H9 (cell line): ENCODE measurements at regions not wholly inside any gene's neighbourhood (a gene's known extent, or its start where the extent isn't known, plus 50 kb on each side); places are given as distances from the start of the nearest gene placed in this dataset.

Experiments
- DNase-seq: peaks from one replicate; pipeline ENCODE4 v3.0.0-alpha.2; 2017
- H2AFZ ChIP-seq: one replicate; pipeline ENCODE4 v1.6.1; 2013; ENCODE audit warnings: mild to moderate bottlenecking, low read length, control low read depth, moderate library complexity
- H2AK5ac ChIP-seq: 2 replicates; pipeline ENCODE4 v1.6.1; 2013; ENCODE audit warnings: low read length, control low read depth, mixed read lengths; ENCODE audit not compliant: insufficient read length
- H2BK120ac ChIP-seq: one replicate; pipeline ENCODE4 v1.6.1; 2013; ENCODE audit warnings: low read depth, mild to moderate bottlenecking, low read length, control low read depth, inconsistent platforms; ENCODE audit not compliant: poor library complexity, severe bottlenecking
- H2BK12ac ChIP-seq: 2 replicates; pipeline ENCODE4 v1.6.1; 2013; ENCODE audit warnings: low read length, control low read depth, mixed read lengths, low read depth; ENCODE audit not compliant: insufficient read length
- H2BK15ac ChIP-seq: 2 replicates; pipeline ENCODE4 v1.6.1; 2013; ENCODE audit warnings: low read depth, low read length, control low read depth
- H2BK20ac ChIP-seq: one replicate; pipeline ENCODE4 v1.6.1; 2013; ENCODE audit warnings: low read depth, mild to moderate bottlenecking, low read length, control low read depth, inconsistent platforms; ENCODE audit not compliant: poor library complexity, severe bottlenecking
- H2BK5ac ChIP-seq: 2 replicates; pipeline ENCODE4 v1.6.1; 2013; ENCODE audit warnings: low read length, control low read depth, mixed read lengths; ENCODE audit not compliant: insufficient read length
- H3K14ac ChIP-seq: 2 replicates; pipeline ENCODE4 v1.6.1; 2013; ENCODE audit warnings: low read length, control low read depth; ENCODE audit not compliant: insufficient read depth
- H3K18ac ChIP-seq: 2 replicates; pipeline ENCODE4 v1.6.1; 2013; ENCODE audit warnings: low read depth, mild to moderate bottlenecking, mixed read lengths, low read length, control low read depth; ENCODE audit not compliant: insufficient read length
- H3K23ac ChIP-seq: 2 replicates; pipeline ENCODE4 v1.6.1; 2013; ENCODE audit warnings: low read length, control low read depth, mixed read lengths, low read depth; ENCODE audit not compliant: insufficient read length
- H3K23me2 ChIP-seq: 2 replicates; pipeline ENCODE4 v1.6.1; 2013; ENCODE audit warnings: low read depth, mild to moderate bottlenecking, mixed read lengths, low read length, control low read depth; ENCODE audit not compliant: insufficient read length, poor library complexity, severe bottlenecking
- H3K27ac ChIP-seq: 2 replicates; pipeline ENCODE4 v1.5.1; 2013; ENCODE audit warnings: low read length, control low read depth, mixed read lengths, low read depth; ENCODE audit not compliant: insufficient read length
- H3K27me3 ChIP-seq: 2 replicates; pipeline ENCODE4 v1.6.1; 2013; ENCODE audit warnings: low read length, control low read depth, inconsistent platforms; ENCODE audit not compliant: insufficient read depth
- H3K4ac ChIP-seq: 2 replicates; pipeline ENCODE4 v1.6.1; 2013; ENCODE audit warnings: low read depth, mild to moderate bottlenecking, control low read depth, inconsistent platforms, low read length, moderate library complexity
- H3K4me1 ChIP-seq: 2 replicates; pipeline ENCODE4 v1.6.1; 2013; ENCODE audit warnings: low read length, control low read depth, inconsistent platforms; ENCODE audit not compliant: insufficient read depth
- H3K4me2 ChIP-seq: 2 replicates; pipeline ENCODE4 v1.6.1; 2013; ENCODE audit warnings: low read length, control low read depth, mixed read lengths; ENCODE audit not compliant: insufficient read length, insufficient read depth
- H3K56ac ChIP-seq: 2 replicates; pipeline ENCODE4 v1.6.1; 2013; ENCODE audit warnings: low read depth, mild to moderate bottlenecking, mixed read lengths, low read length, control low read depth; ENCODE audit not compliant: insufficient read length
- H3K79me1 ChIP-seq: 2 replicates; pipeline ENCODE4 v1.6.1; 2013; ENCODE audit warnings: low read depth, mild to moderate bottlenecking, moderate library complexity, low read length, control low read depth, inconsistent platforms; ENCODE audit not compliant: insufficient read depth, poor library complexity, severe bottlenecking
- H3K79me2 ChIP-seq: 2 replicates; pipeline ENCODE4 v1.6.1; 2013; ENCODE audit warnings: low read length, control low read depth, inconsistent platforms; ENCODE audit not compliant: insufficient read depth
- H3K9ac ChIP-seq: 2 replicates; pipeline ENCODE4 v1.6.1; 2013; ENCODE audit warnings: low read length, control low read depth, mixed read lengths; ENCODE audit not compliant: insufficient read length; ENCODE audit errors: extremely low read depth
- H3K9me3 ChIP-seq: one replicate; pipeline ENCODE4 v1.6.1; 2013; ENCODE audit warnings: low read depth, low read length, inconsistent platforms; ENCODE audit not compliant: control insufficient read depth
- H3T11ph ChIP-seq: one replicate; pipeline ENCODE4 v1.6.1; 2013; ENCODE audit warnings: mild to moderate bottlenecking, low read length, control low read depth, inconsistent platforms
- H4K20me1 ChIP-seq: one replicate; pipeline ENCODE4 v1.6.1; 2013; ENCODE audit not compliant: control insufficient read depth, insufficient read length, insufficient read depth
- H4K5ac ChIP-seq: 2 replicates; pipeline ENCODE4 v1.6.1; 2013; ENCODE audit warnings: low read depth, mild to moderate bottlenecking, mixed read lengths, low read length, control low read depth; ENCODE audit not compliant: insufficient read length
- H4K8ac ChIP-seq: replicated peaks from 2 replicates; pipeline ENCODE4 v1.6.1; 2013; ENCODE audit warnings: low read length, control low read depth, mixed read lengths, low read depth; ENCODE audit not compliant: insufficient read length
- H4K91ac ChIP-seq: 2 replicates; pipeline ENCODE4 v1.6.1; 2013; ENCODE audit warnings: low read depth, mild to moderate bottlenecking, moderate library complexity, mixed read lengths, low read length, control low read depth; ENCODE audit not compliant: insufficient read length
- H3K27ac Mint-ChIP-seq, 3 experiments: 2 replicates in 2 of 3; 3 replicates in 1 of 3; pipeline ENCODE4 v1.8.0; 2020 to 2021; ENCODE audit warnings: mixed read lengths in 3 of 3, mild to moderate bottlenecking in 1 of 3, moderate library complexity in 1 of 3
- H3K27me3 Mint-ChIP-seq: 2 replicates; pipeline ENCODE4 v1.8.0; 2021; ENCODE audit warnings: low read depth, mild to moderate bottlenecking, moderate library complexity, mixed read lengths
- H3K36me3 Mint-ChIP-seq, 3 experiments: 2 replicates in 2 of 3; 3 replicates in 1 of 3; pipeline ENCODE4 v1.8.0; 2020 to 2021; ENCODE audit warnings: low read depth in 3 of 3, mixed read lengths in 3 of 3; ENCODE audit not compliant: insufficient read depth in 1 of 3
- H3K4me1 Mint-ChIP-seq, 2 experiments: 2 replicates each; pipeline ENCODE4 v1.8.0; 2020; ENCODE audit warnings: mixed read lengths in 2 of 2
- H3K4me3 Mint-ChIP-seq, 2 experiments: 2 replicates in 1 of 2; 3 replicates in 1 of 2; pipeline ENCODE4 v1.8.0; 2020 to 2021; ENCODE audit warnings: mild to moderate bottlenecking in 2 of 2, mixed read lengths in 2 of 2, moderate library complexity in 1 of 2
- H3K9me3 Mint-ChIP-seq, 2 experiments: 2 replicates in 1 of 2; 3 replicates in 1 of 2; pipeline ENCODE4 v1.8.0; 2020; ENCODE audit warnings: mild to moderate bottlenecking in 2 of 2, mixed read lengths in 2 of 2, moderate library complexity in 1 of 2
- WGBS: extraction: QIAGEN DNeasy Blood & Tissue Kit; methylation state at CpG from one replicate; pipeline ENCODE4 v1.1.7; 2013; ENCODE audit warnings: missing lambda C conversion rate, low lambda C conversion rate, mixed read lengths; ENCODE audit not compliant: insufficient read length; ENCODE audit errors: extremely low coverage; 5-methylcytosine and 5-hydroxymethylcytosine counted together
- TF ChIP-seq, protein P1 (sequence below): fragments of 200-600 bp; sonication (generic); conservative IDR thresholded peaks from 3 replicates; pipeline ENCODE4 v1.8.0; 2021; ENCODE audit warnings: antibody characterized with exemption, mild to moderate bottlenecking

GRCh38 chr21:38735626-38736206 is 70.0 kb upstream of the ETS2 start:
- Mint-ChIP-seq H3K4me1 (peaks cover 12 to 18% of the 10 kb centered on the region in 2 experiments), H3K4me3 (no peak overlapping the region; a peak in 1 of 5 replicates), H3K27me3 (peaks cover 2% of the 10 kb centered on the region; the same call in 1 of the 2 replicates), H3K27ac (peak overlapping the region in 1 of 3 experiments; percentile 21; a peak in 1 of 7 replicates), H3K9me3 (no peaks in the 10 kb centered on the region), H3K36me3 (no peaks in the 10 kb centered on the region)
- H2BK20ac ChIP-seq = no peak overlapping the region
- no peak overlapping the region for H4K91ac ChIP-seq
- no peak overlapping the region for H3K14ac ChIP-seq
- no peaks in the 10 kb centered on the region for H3K27me3 ChIP-seq
- H3K56ac ChIP-seq = no peak overlapping the region
- H3K4me1 ChIP-seq = no peaks in the 10 kb centered on the region
- H3K9ac ChIP-seq = no peak overlapping the region
- H2BK5ac ChIP-seq = no peak overlapping the region
- H3K79me1 ChIP-seq = no peaks in the 10 kb centered on the region
- H3K4me2 ChIP-seq = no peak overlapping the region
- no peaks in the 10 kb centered on the region for H3K9me3 ChIP-seq
- no peak overlapping the region for H2BK12ac ChIP-seq
- H3T11ph ChIP-seq = no peak overlapping the region
- no peak overlapping the region for H4K8ac ChIP-seq
- TF ChIP-seq, protein P1, sequence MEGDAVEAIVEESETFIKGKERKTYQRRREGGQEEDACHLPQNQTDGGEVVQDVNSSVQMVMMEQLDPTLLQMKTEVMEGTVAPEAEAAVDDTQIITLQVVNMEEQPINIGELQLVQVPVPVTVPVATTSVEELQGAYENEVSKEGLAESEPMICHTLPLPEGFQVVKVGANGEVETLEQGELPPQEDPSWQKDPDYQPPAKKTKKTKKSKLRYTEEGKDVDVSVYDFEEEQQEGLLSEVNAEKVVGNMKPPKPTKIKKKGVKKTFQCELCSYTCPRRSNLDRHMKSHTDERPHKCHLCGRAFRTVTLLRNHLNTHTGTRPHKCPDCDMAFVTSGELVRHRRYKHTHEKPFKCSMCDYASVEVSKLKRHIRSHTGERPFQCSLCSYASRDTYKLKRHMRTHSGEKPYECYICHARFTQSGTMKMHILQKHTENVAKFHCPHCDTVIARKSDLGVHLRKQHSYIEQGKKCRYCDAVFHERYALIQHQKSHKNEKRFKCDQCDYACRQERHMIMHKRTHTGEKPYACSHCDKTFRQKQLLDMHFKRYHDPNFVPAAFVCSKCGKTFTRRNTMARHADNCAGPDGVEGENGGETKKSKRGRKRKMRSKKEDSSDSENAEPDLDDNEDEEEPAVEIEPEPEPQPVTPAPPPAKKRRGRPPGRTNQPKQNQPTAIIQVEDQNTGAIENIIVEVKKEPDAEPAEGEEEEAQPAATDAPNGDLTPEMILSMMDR = no peak
- no peaks in the 10 kb centered on the region for H3K23me2 ChIP-seq
- H2BK15ac ChIP-seq = no peak overlapping the region
- H3K79me2 ChIP-seq = no peaks in the 10 kb centered on the region
- no peak overlapping the region for H3K18ac ChIP-seq
- no peak overlapping the region for H2BK120ac ChIP-seq
- no peaks in the 10 kb centered on the region for H4K20me1 ChIP-seq
- no peak overlapping the region for H3K23ac ChIP-seq
- no peak overlapping the region for H2AK5ac ChIP-seq
- no peak overlapping the region for H3K27ac ChIP-seq
- H3K4ac ChIP-seq = no peak overlapping the region
- H2AFZ ChIP-seq = no peak overlapping the region
- H4K5ac ChIP-seq = no peak overlapping the region
- no CpG with 5 or more reads among the region's 3 CpGs for WGBS
- no peak for DNase-seq
